H1 (cell line): ENCODE measurements at regions not wholly inside any gene's neighbourhood (a gene's known extent, or its start where the extent isn't known, plus 50 kb on each side); places are given as distances from the start of the nearest gene placed in this dataset.

ENCODE experiments used
- CTCF ChIA-PET: fragments of 300-600 bp; sonication (Branson Sonifier 250); formaldehyde crosslinking; loops from one replicate; lab custom pipeline; 2021; ENCODE audit not compliant: partially characterized antibody; lab: Charles Lee
- POLR2A ChIA-PET: fragments of 300-600 bp; sonication (Branson Sonifier 250); formaldehyde crosslinking; loops from one replicate; lab custom pipeline; 2021; ENCODE audit warnings: inconsistent platforms; ENCODE audit not compliant: partially characterized antibody; lab: Charles Lee
- DNase-seq, 2 experiments: peaks; one replicate each; pipeline versions ENCODE4 v3.0.0 to v3.0.0-alpha.2; 2010 to 2022; ENCODE audit warnings: low spot score in 2 of 2, low read depth in 1 of 2, mixed read lengths in 1 of 2
- FAIRE-seq: peaks from 2 replicates; lab custom pipeline; 2011; peaks lifted over from hg19 to GRCh38; lab: Jason Lieb, UNC
- H2AFZ ChIP-seq: 2 replicates; pipeline ENCODE4 v1.8.1; 2012; ENCODE audit warnings: low read length, inconsistent platforms
- H2AK5ac ChIP-seq: 2 replicates; pipeline ENCODE4 v1.6.1; 2013; ENCODE audit warnings: low read depth, low read length
- H2BK120ac ChIP-seq: replicated peaks from 2 replicates; pipeline ENCODE3; 2013; ENCODE audit warnings: low read depth, low read length, inconsistent platforms
- H2BK12ac ChIP-seq: 2 replicates; pipeline ENCODE4 v1.6.1; 2013; ENCODE audit warnings: low read depth, low read length
- H2BK15ac ChIP-seq: 2 replicates; pipeline ENCODE4 v1.6.1; 2013; ENCODE audit warnings: low read length
- H2BK20ac ChIP-seq: 2 replicates; pipeline ENCODE4 v1.6.1; 2013; ENCODE audit warnings: low read length
- H2BK5ac ChIP-seq: 2 replicates; pipeline ENCODE4 v1.6.1; 2013; ENCODE audit warnings: low read depth, low read length
- H3K14ac ChIP-seq: 2 replicates; pipeline ENCODE4 v1.6.1; 2013; ENCODE audit warnings: inconsistent platforms; ENCODE audit not compliant: insufficient read length
- H3K18ac ChIP-seq: 2 replicates; pipeline ENCODE4 v1.6.1; 2013; ENCODE audit warnings: low read length; ENCODE audit errors: extremely low read depth
- H3K23ac ChIP-seq: 2 replicates; pipeline ENCODE4 v1.6.1; 2013; ENCODE audit warnings: inconsistent platforms; ENCODE audit not compliant: insufficient read length
- H3K23me2 ChIP-seq: 2 replicates; pipeline ENCODE4 v1.6.1; 2013; ENCODE audit warnings: low read depth, low read length
- H3K27ac ChIP-seq: 2 replicates; pipeline ENCODE4 v1.6.1; 2011; ENCODE audit warnings: low read depth, low read length, inconsistent platforms
- H3K27me3 ChIP-seq, 4 experiments: replicated peaks in 1 of 4; 1 replicate in 1 of 4; 2 replicates in 3 of 4; pipeline versions ENCODE4 v1.6.1 to v1.8.1; 2011 to 2013; ENCODE audit warnings: low read length in 3 of 4, mild to moderate bottlenecking in 3 of 4, inconsistent platforms in 2 of 4, mixed read lengths in 2 of 4, moderate library complexity in 1 of 4; ENCODE audit not compliant: control insufficient read depth in 3 of 4, insufficient read depth in 3 of 4; ENCODE audit errors: extremely low read depth in 1 of 4
- H3K36me3 ChIP-seq, 4 experiments: 2 replicates each; pipeline versions ENCODE4 v1.6.1 to v1.8.1; 2011 to 2013; ENCODE audit warnings: mild to moderate bottlenecking in 4 of 4, low read length in 3 of 4, moderate library complexity in 2 of 4, control low read depth in 1 of 4, inconsistent platforms in 1 of 4; ENCODE audit not compliant: insufficient read depth in 4 of 4, control insufficient read depth in 2 of 4
- H3K4ac ChIP-seq: replicated peaks from 2 replicates; pipeline ENCODE3; 2013; ENCODE audit warnings: low read length, low read depth, mixed read lengths, inconsistent platforms; ENCODE audit not compliant: insufficient read length
- H3K4me1 ChIP-seq, 4 experiments: replicated peaks in 1 of 4; 1 replicate in 1 of 4; 2 replicates in 3 of 4; pipeline versions ENCODE4 v1.6.1 to v1.8.1; 2011 to 2013; ENCODE audit warnings: low read length in 3 of 4, inconsistent platforms in 2 of 4, mixed read lengths in 1 of 4; ENCODE audit not compliant: insufficient read depth in 4 of 4, control insufficient read depth in 3 of 4
- H3K4me2 ChIP-seq, 2 experiments: 2 replicates each; pipeline versions ENCODE4 v1.6.1 to v1.8.1; 2011 to 2013; ENCODE audit warnings: low read depth in 2 of 2, low read length in 2 of 2, control low read depth in 1 of 2, inconsistent platforms in 1 of 2, mild to moderate bottlenecking in 1 of 2; ENCODE audit not compliant: insufficient read depth in 1 of 2
- H3K4me3 ChIP-seq, 4 experiments: fragments of 200-600, 300-600 bp in 1 of 4; sonication (generic), shearing (Covaris generic), sonication (Bioruptor Twin) in 1 of 4; 2 replicates each; pipeline versions ENCODE4 v1.5.1 to v1.8.1; 2011 to 2016; ENCODE audit warnings: low read length in 4 of 4, low read depth in 3 of 4, control low read depth in 2 of 4, inconsistent platforms in 2 of 4, mild to moderate bottlenecking in 2 of 4, mixed read lengths in 1 of 4, moderate library complexity in 1 of 4; ENCODE audit not compliant: insufficient read depth in 2 of 4; ENCODE audit errors: extremely low read depth in 1 of 4
- H3K56ac ChIP-seq: replicated peaks from 2 replicates; pipeline ENCODE3; 2013; ENCODE audit warnings: low read depth, mild to moderate bottlenecking, mixed read lengths, low read length, inconsistent platforms; ENCODE audit not compliant: insufficient read length
- H3K79me1 ChIP-seq: 2 replicates; pipeline ENCODE4 v1.6.1; 2013; ENCODE audit warnings: low read depth, low read length, control low read depth
- H3K79me2 ChIP-seq, 2 experiments: 2 replicates each; pipeline versions ENCODE4 v1.6.1 to v1.8.1; 2012 to 2013; ENCODE audit warnings: low read length in 2 of 2, mild to moderate bottlenecking in 2 of 2, inconsistent platforms in 1 of 2; ENCODE audit not compliant: insufficient read depth in 2 of 2, control insufficient read depth in 1 of 2
- H3K9ac ChIP-seq, 4 experiments: replicated peaks in 1 of 4; 1 replicate in 1 of 4; 2 replicates in 3 of 4; pipeline versions ENCODE4 v1.6.1 to v1.8.1; 2011 to 2013; ENCODE audit warnings: low read depth in 3 of 4, low read length in 3 of 4, control low read depth in 2 of 4, mild to moderate bottlenecking in 2 of 4, moderate library complexity in 2 of 4, inconsistent platforms in 1 of 4; ENCODE audit errors: extremely low read depth in 1 of 4
- H3K9me3 ChIP-seq, 2 experiments: 2 replicates each; pipeline versions ENCODE4 v1.6.1 to v1.8.1; 2012 to 2013; ENCODE audit warnings: mild to moderate bottlenecking in 2 of 2, moderate library complexity in 2 of 2, control low read depth in 1 of 2, inconsistent platforms in 1 of 2, low read depth in 1 of 2, low read length in 1 of 2, mixed read lengths in 1 of 2; ENCODE audit not compliant: insufficient read depth in 2 of 2
- H4K20me1 ChIP-seq, 2 experiments: replicated peaks in 1 of 2; 2 replicates each; pipeline versions ENCODE3 to v1.8.1; 2011 to 2013; ENCODE audit warnings: inconsistent platforms in 2 of 2, low read length in 2 of 2, mild to moderate bottlenecking in 1 of 2; ENCODE audit not compliant: insufficient read depth in 2 of 2, control insufficient read depth in 1 of 2
- H4K5ac ChIP-seq: 2 replicates; pipeline ENCODE4 v1.6.1; 2013; ENCODE audit warnings: low read length, low read depth, mixed read lengths, inconsistent platforms; ENCODE audit not compliant: insufficient read length
- H4K8ac ChIP-seq: 2 replicates; pipeline ENCODE4 v1.8.0; 2013; ENCODE audit warnings: mild to moderate bottlenecking, moderate library complexity, low read length, inconsistent platforms; ENCODE audit not compliant: insufficient read depth; ENCODE audit errors: extremely low read depth
- H4K91ac ChIP-seq: replicated peaks from 2 replicates; pipeline ENCODE3; 2013; ENCODE audit warnings: low read length, mixed read lengths, inconsistent platforms; ENCODE audit not compliant: insufficient read length
- E2F6 ChIP-seq: IDR thresholded peaks from 2 replicates; pipeline ENCODE4 v1.6.1; 2012; ENCODE audit warnings: inconsistent platforms
- HDAC6 ChIP-seq: IDR thresholded peaks from one replicate; pipeline ENCODE4 v1.7.1; 2012; ENCODE audit warnings: low read depth, mild to moderate bottlenecking, inconsistent platforms, low read length, moderate library complexity
- NRF1 ChIP-seq: IDR thresholded peaks from 2 replicates; pipeline ENCODE4 v1.6.1; 2011; ENCODE audit warnings: mild to moderate bottlenecking, low read depth, low read length, improper control_type of control experiment
- SIX5 ChIP-seq: IDR thresholded peaks from 2 replicates; pipeline ENCODE4 v1.6.1; 2011; ENCODE audit warnings: mild to moderate bottlenecking, low read depth, low read length
- WGBS, 2 experiments: shearing (Covaris generic) in 1 of 2; methylation state at CpG; one replicate each; pipeline versions ENCODE4 v1.1.6 to v1.1.7; 2013 to 2015; ENCODE audit warnings: low lambda C conversion rate in 2 of 2, mixed read lengths in 2 of 2, inconsistent platforms in 1 of 2, low coverage in 1 of 2, missing lambda C conversion rate in 1 of 2; ENCODE audit not compliant: insufficient replicate concordance in 2 of 2, insufficient coverage in 1 of 2, insufficient read length in 1 of 2; ENCODE audit errors: extremely low coverage in 1 of 2, missing lambda C conversion rate in 1 of 2; 5-methylcytosine and 5-hydroxymethylcytosine counted together

DNA sequence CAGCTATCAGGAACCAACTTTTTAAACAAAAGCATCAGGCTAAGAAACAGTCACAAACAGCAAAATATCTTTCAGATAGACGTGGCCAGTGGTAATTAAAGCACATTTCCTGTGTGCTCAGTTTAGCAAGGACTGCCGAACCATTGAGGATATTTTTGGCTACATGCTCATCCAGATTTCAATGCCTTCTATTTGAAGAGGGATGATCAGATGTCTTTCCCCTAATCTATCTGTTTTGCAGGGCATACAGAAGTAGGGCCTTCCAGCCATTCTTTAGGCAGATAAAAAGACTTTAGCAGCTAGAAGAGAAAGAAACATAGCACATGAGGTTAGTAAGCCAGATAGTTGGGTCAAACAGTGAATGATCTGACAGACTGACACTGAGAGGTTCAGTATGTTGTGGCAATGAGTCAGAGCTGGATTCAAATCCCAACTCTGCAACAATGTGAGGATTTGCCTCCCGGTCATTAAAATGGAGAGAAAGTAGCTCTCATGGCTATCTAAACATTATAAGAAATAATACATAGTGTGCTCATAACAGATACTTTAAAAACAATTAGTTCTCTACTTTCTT, 100.0 kb upstream of the PRKG2 start:
- H3K9ac ChIP-seq, result no peak overlapping the region
- H2AK5ac ChIP-seq, result no peak overlapping the region
- H3K14ac ChIP-seq, result no peak overlapping the region
- no peak overlapping the region for H2BK20ac ChIP-seq
- H2BK15ac ChIP-seq, result no peak overlapping the region
- H3K79me2 ChIP-seq, result no peaks in the 10 kb centered on the region
- peaks cover 0 to 1% (median 0%) of the 10 kb centered on the region in 4 experiments; a peak in 1 of 7 replicates for H3K27me3 ChIP-seq
- no peaks in the 10 kb centered on the region for H3K9me3 ChIP-seq
- H4K91ac ChIP-seq, result no peak overlapping the region
- no peak for DNase-seq
- no peak overlapping the region for H2BK5ac ChIP-seq
- no peaks in the 10 kb centered on the region for H3K23me2 ChIP-seq
- WGBS, 2 experiments, result 86% methylated on average over 3 of the region's 3 CpGs; no CpG with 5 or more reads in 1 of the 2 experiments
- H3K79me1 ChIP-seq, result no peaks in the 10 kb centered on the region
- no peak overlapping the region for H3K56ac ChIP-seq
- no peak overlapping the region for H3K23ac ChIP-seq
- TF ChIP-seq SIX5, result no peak
- no peak for TF ChIP-seq HDAC6
- no peak for TF ChIP-seq E2F6
- no peak for TF ChIP-seq NRF1
- TF ChIP-seq, all 59 proteins: peak for 0
- Histone ChIP-seq H3K18ac (no peak overlapping the region), H4K8ac (no peak overlapping the region), H4K5ac (no peak overlapping the region), H3K4ac (no peak overlapping the region), H3K4me1 (no peaks in the 10 kb centered on the region), H2BK12ac (no peak overlapping the region), H3K4me3 (no peak overlapping the region), H3K4me2 (no peak overlapping the region), H3K27ac (no peak overlapping the region), H3K36me3 (no peaks in the 10 kb centered on the region), H4K20me1 (no peaks in the 10 kb centered on the region), H2BK120ac (no peak overlapping the region), H2AFZ (no peak overlapping the region)
- ChIA-PET CTCF (interaction anchor here (1.0 to 1.3 kb wide), 4 partner anchors 19 to 158 kb away, joined by 3 read pairs; no protein-coding TSS in a partner anchor), POLR2A (no interaction called here)
- no peak for FAIRE-seq
